ENCODE measurements at regions not wholly inside any gene's neighbourhood (a gene's known extent, or its start where the extent isn't known, plus 50 kb on each side); places are given as distances from the start of the nearest gene placed in this dataset.
"Not testable (repeated sequence)": the region's sequence is repeated elsewhere in the genome, so short reads cannot be mapped to it uniquely, and the experiment has no call there.

DNA sequence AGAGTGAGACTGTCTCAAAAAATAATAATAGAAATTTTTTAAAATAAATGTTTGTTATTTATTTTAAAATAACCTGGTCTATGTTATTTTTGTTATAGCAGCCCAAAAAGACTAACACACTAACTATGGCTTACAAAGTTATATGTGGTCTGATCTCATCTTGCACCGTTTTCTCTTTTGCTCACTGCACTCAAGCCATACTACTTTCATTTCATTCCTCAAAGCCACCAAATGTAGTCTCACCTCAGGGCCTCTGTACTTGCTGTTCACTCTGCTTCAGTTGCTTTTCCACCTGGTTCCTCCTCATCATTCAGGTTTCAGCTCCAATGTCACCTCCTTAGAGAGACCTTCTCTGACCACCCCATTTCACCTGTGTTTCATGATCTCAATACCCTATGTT lies 55.2 kb upstream of the MDM1 start:
- DNase-seq (ENCODE audit: low spot score) = no peak

DNA sequence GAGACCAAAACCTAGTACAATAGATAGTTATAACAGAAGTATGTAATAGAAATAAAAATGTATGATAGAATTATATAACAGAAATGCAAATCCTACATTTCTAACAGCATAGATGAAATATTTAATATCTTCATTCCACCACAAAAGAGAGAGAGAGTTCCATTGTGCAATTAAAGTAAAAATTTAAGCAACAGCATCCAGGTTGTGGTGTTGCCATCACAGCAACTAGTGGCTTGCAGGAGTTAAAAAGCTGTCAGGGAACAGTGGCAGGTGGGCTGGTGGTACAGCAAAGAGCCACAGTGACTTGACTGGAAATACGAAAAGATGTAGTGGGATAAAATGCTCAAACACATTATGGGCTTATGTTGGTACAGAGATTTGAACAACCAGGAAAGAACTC lies 57.1 kb upstream of the MDM1 start:
- DNase-seq (ENCODE audit: low spot score) = no peak

DNA sequence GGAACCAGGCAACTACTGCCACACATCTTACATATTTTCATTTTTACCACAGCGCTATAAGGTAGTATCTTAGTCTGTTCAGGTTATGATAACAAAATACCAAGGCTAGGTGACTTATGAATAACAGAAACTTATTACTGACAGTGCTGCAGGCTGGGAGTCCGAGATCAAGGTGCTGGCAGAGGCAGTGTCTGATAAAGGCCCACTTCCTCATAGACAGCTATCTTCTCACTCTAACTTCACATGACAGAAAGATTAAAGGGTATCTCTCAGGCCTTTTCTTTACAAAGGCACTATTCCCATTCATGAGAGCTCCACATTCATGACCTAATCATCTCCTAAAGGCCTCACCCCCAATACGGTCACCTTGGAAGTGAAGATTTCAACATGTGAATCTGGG lies 59.8 kb upstream of the MDM1 start:
- DNase-seq (ENCODE audit: low spot score) = no peak

DNA sequence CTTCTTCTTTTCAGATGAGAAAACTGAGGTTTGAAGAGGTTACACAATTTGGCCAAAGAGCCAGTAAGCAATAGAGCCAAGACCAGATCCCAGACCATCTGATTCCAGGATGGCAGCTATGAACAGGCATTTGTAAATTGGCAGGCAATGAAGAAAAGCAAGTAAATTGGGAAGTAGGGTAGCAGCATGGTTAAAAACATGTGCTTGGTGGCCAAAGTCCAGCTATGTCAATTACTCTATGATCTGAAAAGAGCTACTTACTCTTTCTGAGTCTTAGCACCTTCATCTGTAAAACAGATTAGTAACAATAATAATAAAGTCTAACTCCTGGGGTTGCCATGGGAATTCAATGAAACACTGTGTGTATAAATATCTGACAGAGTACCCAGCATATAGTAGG lies 60.2 kb upstream of the MDM1 start:
- no peak for DNase-seq (ENCODE audit: low spot score)

- DNase-seq (ENCODE audit: low spot score) = no peak
Measured at GRCh38 chr12:68393417-68393816, 61.3 kb upstream of the MDM1 start.

DNA sequence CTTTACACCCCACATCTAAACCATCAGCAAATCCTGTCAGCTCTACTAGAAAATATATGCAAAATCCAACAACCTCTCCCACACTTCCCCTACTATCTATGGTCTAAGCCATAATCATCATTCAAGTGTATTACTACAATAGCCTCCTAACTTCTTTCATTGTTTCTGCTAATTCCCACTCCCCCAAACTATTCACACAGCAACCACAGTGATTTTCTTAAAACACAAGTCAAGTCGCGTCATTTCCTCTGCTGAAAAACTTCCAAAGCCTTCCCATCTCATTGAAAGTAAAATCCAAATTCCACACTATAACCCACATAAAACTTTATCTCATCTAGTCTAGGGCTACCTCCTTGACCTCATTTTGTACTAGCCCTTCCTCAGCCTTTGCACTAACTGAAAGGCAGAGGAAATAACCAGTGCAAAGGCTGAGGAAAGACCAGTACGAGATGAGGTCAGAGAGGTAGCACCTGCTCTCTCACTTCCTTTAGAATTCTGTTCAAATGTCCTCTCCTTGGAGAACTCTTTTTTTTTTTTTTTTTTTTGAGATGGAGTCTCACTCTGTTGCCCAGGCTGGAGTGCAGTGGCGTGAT lies 65.5 kb upstream of the MDM1 start:
- DNase-seq (ENCODE audit: low spot score) = no peak

DNA sequence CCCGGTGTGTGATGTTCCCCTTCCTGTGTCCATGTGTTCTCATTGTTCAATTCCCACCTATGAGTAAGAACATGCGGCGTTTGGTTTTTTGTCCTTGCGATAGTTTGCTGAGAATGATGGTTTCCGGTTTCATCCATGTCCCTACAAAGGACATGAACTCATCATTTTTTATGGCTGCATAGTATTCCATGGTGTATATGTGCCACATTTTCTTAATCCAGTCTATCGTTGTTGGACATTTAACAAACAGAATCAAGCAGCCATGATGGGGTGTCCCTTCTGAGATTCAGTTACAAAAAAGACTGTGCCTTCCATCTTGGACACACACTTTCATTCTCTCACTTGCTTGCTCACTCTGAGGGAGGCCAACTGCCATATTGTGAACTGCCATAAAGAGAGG lies 66.5 kb upstream of the MDM1 start:
- DNase-seq (ENCODE audit: low spot score) = not testable (repeated sequence)

DNA sequence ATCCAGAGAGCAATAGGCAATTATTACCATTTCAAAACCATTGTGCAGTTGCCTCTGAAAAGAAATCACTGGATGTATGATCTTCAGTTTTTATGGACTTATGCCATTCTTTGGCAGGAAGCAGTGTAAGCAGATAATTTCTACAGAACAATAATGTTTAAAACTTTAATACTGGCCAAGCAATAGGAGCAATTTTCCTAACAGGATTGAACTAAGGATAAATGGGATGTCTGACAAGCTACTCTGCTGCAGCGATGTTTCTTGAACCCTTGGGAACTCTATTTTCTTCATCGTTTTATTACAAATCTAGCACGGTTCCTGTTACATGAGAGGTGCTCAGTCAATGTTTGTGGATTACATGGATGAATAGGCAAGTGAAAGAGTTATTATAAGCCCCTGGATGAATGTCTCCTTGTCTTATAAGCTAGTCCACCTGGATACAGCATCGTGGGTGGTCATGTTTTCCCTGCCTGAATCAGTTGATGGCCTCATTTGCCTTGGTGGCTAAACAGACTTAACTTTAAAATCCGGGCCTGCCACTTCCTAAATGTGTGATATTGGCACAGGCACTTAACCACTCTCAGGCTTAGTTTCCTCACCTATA lies 68.2 kb upstream of the MDM1 start:
- DNase-seq (ENCODE audit: low spot score) = no peak

DNA sequence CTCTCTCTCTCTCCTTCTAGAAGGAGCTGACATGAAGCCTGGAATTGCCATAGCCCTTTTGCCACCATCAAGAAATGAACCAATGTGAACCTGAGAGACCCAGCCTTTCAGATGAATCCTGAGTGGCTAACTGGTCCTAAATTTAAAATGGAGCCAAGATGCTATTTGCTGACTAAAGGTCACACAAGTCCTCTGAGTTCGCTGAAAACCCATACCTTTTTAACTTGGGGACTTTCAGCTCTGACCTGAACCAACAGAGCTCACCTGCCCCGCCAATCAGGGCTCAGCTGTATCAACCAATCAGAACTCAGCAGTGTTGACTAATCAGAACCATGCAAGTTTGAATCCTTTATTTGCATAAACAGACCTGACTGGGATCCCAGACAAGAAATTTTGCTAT lies 70.3 kb upstream of the MDM1 start:
- DNase-seq (ENCODE audit: low spot score) = no peak

GRCh38 chr12:68403296-68403695 lies 71.1 kb upstream of the MDM1 start:
- no peak for DNase-seq (ENCODE audit: low spot score)

GRCh38 chr12:68403711-68404110 lies 71.5 kb upstream of the MDM1 start:
- no peak for DNase-seq (ENCODE audit: low spot score)

- peak; percentile 17 for DNase-seq (ENCODE audit: low spot score)
Measured at GRCh38 chr12:68405343-68405781, 73.2 kb upstream of the MDM1 start.

GRCh38 chr12:68406134-68406576 lies 74.0 kb upstream of the MDM1 start:
- DNase-seq (ENCODE audit: low spot score) = peak; percentile 87

DNA sequence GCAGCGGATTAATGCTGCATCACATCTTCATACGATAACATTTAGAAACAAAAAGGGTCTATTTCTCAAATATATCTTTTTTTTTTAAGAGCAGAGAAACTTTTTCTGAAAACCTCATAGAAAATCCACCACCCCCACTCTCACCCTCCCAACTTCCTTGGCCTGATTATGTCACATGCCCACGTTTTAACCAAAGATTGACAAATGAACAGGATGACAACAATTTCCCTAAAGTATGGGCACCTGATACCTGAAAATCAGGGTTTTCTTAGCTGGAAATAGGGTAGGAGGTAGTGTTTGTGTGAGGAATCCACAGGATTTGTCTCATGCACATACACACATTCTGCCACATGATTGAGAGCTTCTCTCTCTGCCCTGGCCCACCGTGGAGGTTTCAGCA lies 74.7 kb upstream of the MDM1 start:
- no peak for DNase-seq (ENCODE audit: low spot score)

DNA sequence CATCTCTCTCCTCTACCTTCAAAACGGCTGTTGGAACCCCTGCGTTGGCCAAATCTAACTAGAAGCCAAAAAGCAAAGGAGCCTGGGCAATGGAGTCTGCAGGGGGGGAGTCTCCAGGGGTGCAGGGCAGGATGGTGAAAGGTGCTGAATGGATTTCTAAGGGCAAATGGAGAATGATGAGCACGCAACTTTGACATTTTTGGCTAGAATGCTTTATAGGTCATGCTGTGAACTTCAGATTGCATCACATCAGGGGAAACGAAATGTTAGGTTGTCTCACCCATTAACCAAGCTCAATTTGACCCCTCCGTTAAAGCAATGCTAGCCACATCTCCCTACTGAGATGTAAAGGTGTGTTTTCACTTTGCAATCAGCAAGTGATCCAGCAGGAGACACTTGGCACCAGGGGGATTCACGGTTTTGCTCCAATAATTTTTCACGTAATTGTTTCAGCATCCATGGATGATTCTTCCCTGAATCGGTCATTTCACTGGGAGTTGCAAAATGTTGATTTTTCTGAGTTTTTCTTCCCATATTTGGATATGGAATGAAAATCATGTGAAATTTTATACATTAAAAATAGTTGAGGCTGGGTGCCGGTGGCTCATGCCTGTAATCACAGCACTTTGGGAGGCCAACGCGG lies 78.0 kb upstream of the MDM1 start:
- DNase-seq (ENCODE audit: low spot score) = no peak

DNA sequence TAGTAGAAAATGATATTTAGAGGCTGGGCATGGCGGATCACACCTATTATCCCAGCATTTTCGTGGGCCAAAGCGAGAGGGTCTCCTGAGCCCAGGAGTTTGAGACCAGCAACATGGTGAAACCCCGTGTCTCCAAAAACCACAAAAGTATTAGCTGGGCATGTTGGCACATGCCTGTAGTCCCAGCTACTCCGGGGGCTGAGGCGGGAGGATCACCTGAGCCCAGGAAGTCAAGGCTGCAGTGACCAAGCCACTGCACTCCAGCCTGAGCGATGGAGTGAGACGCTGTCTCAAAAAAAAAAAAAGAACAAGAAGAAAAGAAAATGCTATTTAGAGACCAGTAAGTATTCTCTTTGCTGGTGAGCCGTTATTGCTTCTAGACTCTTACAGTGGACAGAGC lies 79.2 kb upstream of the MDM1 start:
- no peak for DNase-seq (ENCODE audit: low spot score)

DNA sequence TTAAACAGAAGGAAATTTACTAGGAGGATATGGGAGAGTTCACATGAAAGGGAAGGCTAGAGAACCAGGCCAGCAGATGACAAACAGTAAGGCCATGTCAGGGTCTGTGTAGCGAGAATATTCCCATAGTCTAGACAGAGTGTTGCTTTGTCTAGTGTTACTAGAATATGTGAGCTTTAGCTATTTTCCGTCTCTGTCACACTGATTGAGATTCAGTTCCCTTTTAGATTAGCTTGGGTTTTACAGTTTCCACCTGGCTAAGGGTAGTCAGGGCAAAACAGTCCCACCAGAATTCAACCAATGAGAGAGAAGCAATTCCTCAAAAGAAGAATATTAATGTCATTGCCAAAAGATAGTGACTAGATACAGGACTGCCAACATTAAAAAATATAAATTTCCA lies 82.8 kb upstream of the MDM1 start:
- DNase-seq (ENCODE audit: low spot score) = no peak

- DNase-seq (ENCODE audit: low spot score) = no peak
Measured at GRCh38 chr12:68416350-68416749, 84.2 kb upstream of the MDM1 start.

DNA sequence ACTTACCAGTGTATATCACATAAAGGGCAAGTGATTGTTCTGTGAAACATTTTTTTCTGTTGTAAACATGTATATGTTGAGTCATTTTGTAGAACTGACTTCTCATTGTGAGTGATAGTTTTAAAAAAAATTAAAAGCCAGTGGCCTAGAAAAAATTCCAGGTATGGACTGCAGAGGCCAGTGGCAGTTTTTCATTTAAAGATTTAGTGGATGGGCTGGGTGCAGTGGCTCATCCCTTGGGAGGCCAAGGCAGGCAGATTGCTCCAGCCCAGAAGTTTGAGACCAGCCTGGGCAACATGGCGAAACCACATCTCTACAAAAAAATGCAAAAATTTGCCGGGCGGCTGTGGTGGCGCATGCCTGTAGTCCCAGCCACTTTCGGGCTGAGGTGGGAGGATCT lies 84.7 kb upstream of the MDM1 start:
- DNase-seq (ENCODE audit: low spot score) = peak; percentile 16

DNA sequence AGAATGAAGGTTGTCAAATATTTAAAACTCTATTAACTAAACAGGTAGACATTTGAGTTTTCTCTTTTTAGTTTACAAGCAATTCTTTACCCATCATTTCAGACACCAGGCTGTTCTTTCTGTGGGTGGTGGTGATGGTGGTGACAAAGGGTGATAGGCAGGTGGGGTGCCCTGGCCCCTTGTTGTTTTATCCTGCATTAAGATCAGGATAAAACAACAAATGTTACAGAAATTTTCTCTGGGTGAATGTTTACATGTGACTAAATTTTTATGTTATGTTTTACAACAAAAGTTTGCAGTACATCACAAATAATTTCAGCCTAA lies 85.9 kb upstream of the MDM1 start:
- no peak for DNase-seq (ENCODE audit: low spot score)

- peak; percentile 47 for DNase-seq (ENCODE audit: low spot score)
Measured at GRCh38 chr12:68420225-68421010, 88.3 kb upstream of the MDM1 start.

DNA sequence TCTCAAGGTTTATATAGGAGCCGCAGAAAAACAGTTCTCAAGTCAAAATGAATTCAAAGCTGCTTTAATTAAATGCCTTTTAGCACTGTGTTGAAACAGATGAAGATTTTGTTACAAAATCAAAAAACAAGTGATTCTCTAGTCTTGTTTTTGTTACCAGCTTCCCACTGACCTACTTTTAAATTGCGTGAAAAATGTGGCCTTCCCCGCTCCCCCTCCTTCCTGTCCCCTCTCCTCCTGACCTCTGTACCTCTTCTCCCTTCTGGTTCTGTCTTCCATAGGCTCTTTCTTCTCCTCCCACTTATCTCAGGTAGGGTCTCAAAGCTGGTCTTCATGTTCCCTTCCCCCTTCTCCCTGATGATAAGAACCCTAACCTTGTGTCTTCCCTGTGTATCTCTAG lies 90.0 kb upstream of the MDM1 start:
- DNase-seq (ENCODE audit: low spot score) = no peak

- DNase-seq (ENCODE audit: low spot score) = no peak
Measured at GRCh38 chr12:68422956-68423574, 90.9 kb upstream of the MDM1 start.

All from GM03348 (cell line).